H1 (cell line): ENCODE measurements at regions not wholly inside any gene's neighbourhood (a gene's known extent, or its start where the extent isn't known, plus 50 kb on each side); places are given as distances from the start of the nearest gene placed in this dataset.

Experiments used
- CTCF ChIA-PET: fragments of 300-600 bp; sonication (Branson Sonifier 250); formaldehyde crosslinking; loops from one replicate; lab custom pipeline; 2021; ENCODE audit not compliant: partially characterized antibody; lab: Charles Lee
- POLR2A ChIA-PET: fragments of 300-600 bp; sonication (Branson Sonifier 250); formaldehyde crosslinking; loops from one replicate; lab custom pipeline; 2021; ENCODE audit warnings: inconsistent platforms; ENCODE audit not compliant: partially characterized antibody; lab: Charles Lee
- DNase-seq, 2 experiments: peaks; one replicate each; pipeline versions ENCODE4 v3.0.0 to v3.0.0-alpha.2; 2010 to 2022; ENCODE audit warnings: low spot score in 2 of 2, low read depth in 1 of 2, mixed read lengths in 1 of 2
- FAIRE-seq: peaks from 2 replicates; lab custom pipeline; 2011; peaks lifted over from hg19 to GRCh38; lab: Jason Lieb, UNC
- H2AFZ ChIP-seq: 2 replicates; pipeline ENCODE4 v1.8.1; 2012; ENCODE audit warnings: low read length, inconsistent platforms
- H2AK5ac ChIP-seq: 2 replicates; pipeline ENCODE4 v1.6.1; 2013; ENCODE audit warnings: low read depth, low read length
- H2BK120ac ChIP-seq: replicated peaks from 2 replicates; pipeline ENCODE3; 2013; ENCODE audit warnings: low read depth, low read length, inconsistent platforms
- H2BK12ac ChIP-seq: 2 replicates; pipeline ENCODE4 v1.6.1; 2013; ENCODE audit warnings: low read depth, low read length
- H2BK15ac ChIP-seq: 2 replicates; pipeline ENCODE4 v1.6.1; 2013; ENCODE audit warnings: low read length
- H2BK20ac ChIP-seq: 2 replicates; pipeline ENCODE4 v1.6.1; 2013; ENCODE audit warnings: low read length
- H2BK5ac ChIP-seq: 2 replicates; pipeline ENCODE4 v1.6.1; 2013; ENCODE audit warnings: low read depth, low read length
- H3K14ac ChIP-seq: 2 replicates; pipeline ENCODE4 v1.6.1; 2013; ENCODE audit warnings: inconsistent platforms; ENCODE audit not compliant: insufficient read length
- H3K18ac ChIP-seq: 2 replicates; pipeline ENCODE4 v1.6.1; 2013; ENCODE audit warnings: low read length; ENCODE audit errors: extremely low read depth
- H3K23ac ChIP-seq: 2 replicates; pipeline ENCODE4 v1.6.1; 2013; ENCODE audit warnings: inconsistent platforms; ENCODE audit not compliant: insufficient read length
- H3K23me2 ChIP-seq: 2 replicates; pipeline ENCODE4 v1.6.1; 2013; ENCODE audit warnings: low read depth, low read length
- H3K27ac ChIP-seq: 2 replicates; pipeline ENCODE4 v1.6.1; 2011; ENCODE audit warnings: low read depth, low read length, inconsistent platforms
- H3K27me3 ChIP-seq, 4 experiments: replicated peaks in 1 of 4; 1 replicate in 1 of 4; 2 replicates in 3 of 4; pipeline versions ENCODE4 v1.6.1 to v1.8.1; 2011 to 2013; ENCODE audit warnings: low read length in 3 of 4, mild to moderate bottlenecking in 3 of 4, inconsistent platforms in 2 of 4, mixed read lengths in 2 of 4, moderate library complexity in 1 of 4; ENCODE audit not compliant: control insufficient read depth in 3 of 4, insufficient read depth in 3 of 4; ENCODE audit errors: extremely low read depth in 1 of 4
- H3K36me3 ChIP-seq, 4 experiments: 2 replicates each; pipeline versions ENCODE4 v1.6.1 to v1.8.1; 2011 to 2013; ENCODE audit warnings: mild to moderate bottlenecking in 4 of 4, low read length in 3 of 4, moderate library complexity in 2 of 4, control low read depth in 1 of 4, inconsistent platforms in 1 of 4; ENCODE audit not compliant: insufficient read depth in 4 of 4, control insufficient read depth in 2 of 4
- H3K4ac ChIP-seq: replicated peaks from 2 replicates; pipeline ENCODE3; 2013; ENCODE audit warnings: low read length, low read depth, mixed read lengths, inconsistent platforms; ENCODE audit not compliant: insufficient read length
- H3K4me1 ChIP-seq, 4 experiments: replicated peaks in 1 of 4; 1 replicate in 1 of 4; 2 replicates in 3 of 4; pipeline versions ENCODE4 v1.6.1 to v1.8.1; 2011 to 2013; ENCODE audit warnings: low read length in 3 of 4, inconsistent platforms in 2 of 4, mixed read lengths in 1 of 4; ENCODE audit not compliant: insufficient read depth in 4 of 4, control insufficient read depth in 3 of 4
- H3K4me2 ChIP-seq, 2 experiments: 2 replicates each; pipeline versions ENCODE4 v1.6.1 to v1.8.1; 2011 to 2013; ENCODE audit warnings: low read depth in 2 of 2, low read length in 2 of 2, control low read depth in 1 of 2, inconsistent platforms in 1 of 2, mild to moderate bottlenecking in 1 of 2; ENCODE audit not compliant: insufficient read depth in 1 of 2
- H3K4me3 ChIP-seq, 4 experiments: fragments of 200-600, 300-600 bp in 1 of 4; sonication (generic), shearing (Covaris generic), sonication (Bioruptor Twin) in 1 of 4; 2 replicates each; pipeline versions ENCODE4 v1.5.1 to v1.8.1; 2011 to 2016; ENCODE audit warnings: low read length in 4 of 4, low read depth in 3 of 4, control low read depth in 2 of 4, inconsistent platforms in 2 of 4, mild to moderate bottlenecking in 2 of 4, mixed read lengths in 1 of 4, moderate library complexity in 1 of 4; ENCODE audit not compliant: insufficient read depth in 2 of 4; ENCODE audit errors: extremely low read depth in 1 of 4
- H3K56ac ChIP-seq: replicated peaks from 2 replicates; pipeline ENCODE3; 2013; ENCODE audit warnings: low read depth, mild to moderate bottlenecking, mixed read lengths, low read length, inconsistent platforms; ENCODE audit not compliant: insufficient read length
- H3K79me1 ChIP-seq: 2 replicates; pipeline ENCODE4 v1.6.1; 2013; ENCODE audit warnings: low read depth, low read length, control low read depth
- H3K79me2 ChIP-seq, 2 experiments: 2 replicates each; pipeline versions ENCODE4 v1.6.1 to v1.8.1; 2012 to 2013; ENCODE audit warnings: low read length in 2 of 2, mild to moderate bottlenecking in 2 of 2, inconsistent platforms in 1 of 2; ENCODE audit not compliant: insufficient read depth in 2 of 2, control insufficient read depth in 1 of 2
- H3K9ac ChIP-seq, 4 experiments: replicated peaks in 1 of 4; 1 replicate in 1 of 4; 2 replicates in 3 of 4; pipeline versions ENCODE4 v1.6.1 to v1.8.1; 2011 to 2013; ENCODE audit warnings: low read depth in 3 of 4, low read length in 3 of 4, control low read depth in 2 of 4, mild to moderate bottlenecking in 2 of 4, moderate library complexity in 2 of 4, inconsistent platforms in 1 of 4; ENCODE audit errors: extremely low read depth in 1 of 4
- H3K9me3 ChIP-seq, 2 experiments: 2 replicates each; pipeline versions ENCODE4 v1.6.1 to v1.8.1; 2012 to 2013; ENCODE audit warnings: mild to moderate bottlenecking in 2 of 2, moderate library complexity in 2 of 2, control low read depth in 1 of 2, inconsistent platforms in 1 of 2, low read depth in 1 of 2, low read length in 1 of 2, mixed read lengths in 1 of 2; ENCODE audit not compliant: insufficient read depth in 2 of 2
- H4K20me1 ChIP-seq, 2 experiments: replicated peaks in 1 of 2; 2 replicates each; pipeline versions ENCODE3 to v1.8.1; 2011 to 2013; ENCODE audit warnings: inconsistent platforms in 2 of 2, low read length in 2 of 2, mild to moderate bottlenecking in 1 of 2; ENCODE audit not compliant: insufficient read depth in 2 of 2, control insufficient read depth in 1 of 2
- H4K5ac ChIP-seq: 2 replicates; pipeline ENCODE4 v1.6.1; 2013; ENCODE audit warnings: low read length, low read depth, mixed read lengths, inconsistent platforms; ENCODE audit not compliant: insufficient read length
- H4K8ac ChIP-seq: 2 replicates; pipeline ENCODE4 v1.8.0; 2013; ENCODE audit warnings: mild to moderate bottlenecking, moderate library complexity, low read length, inconsistent platforms; ENCODE audit not compliant: insufficient read depth; ENCODE audit errors: extremely low read depth
- H4K91ac ChIP-seq: replicated peaks from 2 replicates; pipeline ENCODE3; 2013; ENCODE audit warnings: low read length, mixed read lengths, inconsistent platforms; ENCODE audit not compliant: insufficient read length
- MAFK ChIP-seq: IDR thresholded peaks from 2 replicates; pipeline ENCODE4 v1.6.1; 2012; ENCODE audit warnings: low read depth, mild to moderate bottlenecking, improper control_type of control experiment, low read length
- NRF1 ChIP-seq: IDR thresholded peaks from 2 replicates; pipeline ENCODE4 v1.6.1; 2011; ENCODE audit warnings: mild to moderate bottlenecking, low read depth, low read length, improper control_type of control experiment
- TAF7 ChIP-seq: optimal IDR thresholded peaks from 2 replicates; pipeline ENCODE3; 2011; ENCODE audit warnings: low read depth, mild to moderate bottlenecking, inconsistent platforms, low read length, moderate library complexity, borderline replicate concordance
- WGBS, 2 experiments: shearing (Covaris generic) in 1 of 2; methylation state at CpG; one replicate each; pipeline versions ENCODE4 v1.1.6 to v1.1.7; 2013 to 2015; ENCODE audit warnings: low lambda C conversion rate in 2 of 2, mixed read lengths in 2 of 2, inconsistent platforms in 1 of 2, low coverage in 1 of 2, missing lambda C conversion rate in 1 of 2; ENCODE audit not compliant: insufficient replicate concordance in 2 of 2, insufficient coverage in 1 of 2, insufficient read length in 1 of 2; ENCODE audit errors: extremely low coverage in 1 of 2, missing lambda C conversion rate in 1 of 2; 5-methylcytosine and 5-hydroxymethylcytosine counted together

DNA sequence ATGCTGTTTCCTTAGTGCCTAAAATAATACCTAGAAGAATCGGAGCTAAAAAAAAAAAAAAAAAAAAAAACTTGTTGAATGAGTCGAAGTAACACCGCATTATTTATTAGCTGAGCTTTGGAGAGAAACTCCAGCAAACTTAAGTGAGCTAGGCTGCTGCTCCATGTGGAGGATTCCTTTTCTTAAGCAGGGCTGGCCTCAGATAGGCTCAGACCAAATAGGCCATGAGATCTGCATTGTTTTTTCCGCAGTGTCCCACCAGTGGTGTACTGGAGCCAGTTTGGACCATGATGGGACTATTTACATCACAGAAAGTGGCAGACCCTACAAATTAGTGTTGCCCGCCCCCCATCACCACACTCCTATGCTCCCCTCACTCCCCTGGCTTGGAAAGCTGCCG is 341.4 kb downstream of the DTWD2 start:
- no peak overlapping the region for H2AK5ac ChIP-seq
- H4K5ac ChIP-seq: no peak overlapping the region
- H2BK12ac ChIP-seq: no peak overlapping the region
- no peak for TF ChIP-seq NRF1
- no peak for TF ChIP-seq TAF7
- TF ChIP-seq MAFK: no peak
- H3K4me1 ChIP-seq: peaks cover 0 to 2% (median 0%) of the 10 kb centered on the region in 4 experiments; a peak in 1 of 7 replicates
- H3K27me3 ChIP-seq: no peaks in the 10 kb centered on the region
- H3K4me3 ChIP-seq: no peak overlapping the region
- H4K20me1 ChIP-seq: no peaks in the 10 kb centered on the region
- DNase-seq (no peak), FAIRE-seq (no peak)
- no peak overlapping the region for H2BK20ac ChIP-seq
- no peak overlapping the region for H2BK120ac ChIP-seq
- H3K36me3 ChIP-seq: no peaks in the 10 kb centered on the region
- no peak overlapping the region; a peak in 1 of 4 replicates for H3K4me2 ChIP-seq
- no peak overlapping the region for H4K8ac ChIP-seq
- no peaks in the 10 kb centered on the region for H3K9me3 ChIP-seq
- no peak overlapping the region for H4K91ac ChIP-seq
- no peaks in the 10 kb centered on the region for H3K23me2 ChIP-seq
- H3K56ac ChIP-seq: no peak overlapping the region
- WGBS, 2 experiments: 77% methylated on average over 5 of the region's 6 CpGs; no CpG with 5 or more reads in 1 of the 2 experiments
- H3K23ac ChIP-seq: no peak overlapping the region
- no peak overlapping the region for H3K14ac ChIP-seq
- H2BK5ac ChIP-seq: no peak overlapping the region
- no peaks in the 10 kb centered on the region for H3K79me2 ChIP-seq
- ChIA-PET POLR2A (no interaction called here), CTCF (interaction anchor here (1.3 kb wide), 1 partner anchor 36 kb away, joined by 3 read pairs; no protein-coding TSS in a partner anchor)
- H2BK15ac ChIP-seq: no peak overlapping the region
- no peak overlapping the region for H3K9ac ChIP-seq
- H3K27ac ChIP-seq: no peak overlapping the region
- peak overlapping the region; percentile 55 for H2AFZ ChIP-seq
- H3K79me1 ChIP-seq: no peaks in the 10 kb centered on the region
- no peak overlapping the region for H3K18ac ChIP-seq
- no peak overlapping the region for H3K4ac ChIP-seq
